ENCODE measurements at regions not wholly inside any gene's neighbourhood (a gene's known extent, or its start where the extent isn't known, plus 50 kb on each side); places are given as distances from the start of the nearest gene placed in this dataset.

DNA sequence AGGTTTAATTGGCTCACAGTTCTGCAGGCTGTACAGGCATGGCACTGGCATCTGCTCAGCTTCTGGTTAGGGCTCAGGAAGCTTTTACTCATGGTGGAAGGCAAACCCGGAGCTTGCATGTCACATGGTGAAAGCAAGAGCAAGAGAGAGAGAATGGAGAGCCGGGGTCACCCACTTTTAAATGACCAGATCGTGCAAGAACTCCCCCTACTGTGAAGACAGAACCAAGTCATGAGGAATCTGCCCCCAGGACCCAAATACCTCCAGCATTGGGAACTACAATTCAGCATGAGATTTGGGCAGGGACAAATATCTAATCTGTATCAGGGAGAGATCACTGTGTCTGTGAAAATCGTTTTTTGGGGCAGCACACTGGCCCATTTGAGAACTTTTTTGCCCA, 110.0 kb upstream of the MYO3A start:
- Histone ChIP-seq H3F3A (ENCODE audit: insufficient read depth) (no peaks in the 10 kb centered on the region), H3K9ac (ENCODE audit: low read length) (no peak overlapping the region), H3K79me2 (ENCODE audit: insufficient read depth, low read length) (no peaks in the 10 kb centered on the region), H3K9me3 (ENCODE audit: insufficient read depth, low read length) (no peaks in the 10 kb centered on the region), H2AFZ (ENCODE audit: low read depth, low read length, severe bottlenecking) (no peak overlapping the region), H4K20me1 (ENCODE audit: low read depth, low read length) (no peaks in the 10 kb centered on the region), H3K4me2 (ENCODE audit: low read depth, low read length, poor library complexity, severe bottlenecking) (no peak overlapping the region), H3K27me3 (ENCODE audit: low read length) (no peaks in the 10 kb centered on the region), H3K4me3 (ENCODE audit: insufficient read depth, low read length, poor library complexity, severe bottlenecking) (no peak overlapping the region), H3K36me3 (ENCODE audit: low read length) (no peaks in the 10 kb centered on the region), H3K9me2 (replicated peaks; ENCODE audit: insufficient read depth, low read length) (no peaks in the 10 kb centered on the region), H3K27ac (ENCODE audit: low read depth, low read length) (no peak overlapping the region)
- TF ChIP-seq EZH2phosphoT487 (conservative IDR thresholded peaks at IDR 0.05; ENCODE audit: low read length): no peak
- TF ChIP-seq, protein P1, sequence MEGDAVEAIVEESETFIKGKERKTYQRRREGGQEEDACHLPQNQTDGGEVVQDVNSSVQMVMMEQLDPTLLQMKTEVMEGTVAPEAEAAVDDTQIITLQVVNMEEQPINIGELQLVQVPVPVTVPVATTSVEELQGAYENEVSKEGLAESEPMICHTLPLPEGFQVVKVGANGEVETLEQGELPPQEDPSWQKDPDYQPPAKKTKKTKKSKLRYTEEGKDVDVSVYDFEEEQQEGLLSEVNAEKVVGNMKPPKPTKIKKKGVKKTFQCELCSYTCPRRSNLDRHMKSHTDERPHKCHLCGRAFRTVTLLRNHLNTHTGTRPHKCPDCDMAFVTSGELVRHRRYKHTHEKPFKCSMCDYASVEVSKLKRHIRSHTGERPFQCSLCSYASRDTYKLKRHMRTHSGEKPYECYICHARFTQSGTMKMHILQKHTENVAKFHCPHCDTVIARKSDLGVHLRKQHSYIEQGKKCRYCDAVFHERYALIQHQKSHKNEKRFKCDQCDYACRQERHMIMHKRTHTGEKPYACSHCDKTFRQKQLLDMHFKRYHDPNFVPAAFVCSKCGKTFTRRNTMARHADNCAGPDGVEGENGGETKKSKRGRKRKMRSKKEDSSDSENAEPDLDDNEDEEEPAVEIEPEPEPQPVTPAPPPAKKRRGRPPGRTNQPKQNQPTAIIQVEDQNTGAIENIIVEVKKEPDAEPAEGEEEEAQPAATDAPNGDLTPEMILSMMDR (IDR thresholded peaks at IDR 0.05; ENCODE audit: insufficient read depth, low read length, poor library complexity, severe bottlenecking): no peak

DNA sequence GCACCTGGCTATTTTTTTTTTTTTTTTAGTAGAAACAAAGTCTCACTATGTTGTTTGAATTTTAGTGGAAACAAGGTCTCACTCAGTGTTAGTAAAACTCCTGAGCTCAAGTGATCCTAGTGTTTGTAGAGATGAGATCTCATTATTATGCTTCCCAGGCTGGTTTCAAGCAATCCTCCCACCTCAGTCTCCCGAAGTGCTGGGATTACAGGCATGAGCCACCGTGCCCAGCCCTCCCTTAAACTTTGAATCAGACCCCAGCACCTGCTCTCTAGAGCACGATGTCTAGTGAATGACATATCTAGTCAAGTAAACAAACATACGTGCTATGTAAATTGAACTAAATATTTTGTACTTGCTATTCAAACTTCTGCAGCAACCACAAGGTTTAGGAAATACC, 105.6 kb upstream of the MYO3A start:
- Histone ChIP-seq H2AFZ (ENCODE audit: low read depth, low read length, severe bottlenecking) (no peak overlapping the region), H3K9ac (ENCODE audit: low read length) (no peak overlapping the region)

DNA sequence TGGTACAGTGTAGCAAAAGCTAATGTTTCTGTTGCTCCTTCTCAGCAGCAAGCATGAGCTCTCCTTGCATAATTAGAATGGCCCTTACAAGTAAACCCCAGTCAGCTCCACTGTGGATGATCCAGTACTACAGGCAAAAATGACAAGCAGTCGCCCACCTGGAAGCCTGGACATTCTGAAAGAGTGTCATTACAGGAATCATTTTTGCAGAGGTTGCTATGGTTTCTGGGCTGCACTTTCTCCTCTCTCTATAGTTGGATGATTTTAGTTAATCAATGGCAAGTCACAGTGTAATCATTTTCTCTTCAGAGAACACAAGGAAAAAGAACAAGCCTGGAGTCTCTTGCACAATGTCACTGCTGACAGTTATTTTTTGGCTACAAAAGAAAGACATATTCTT, 102.9 kb upstream of the MYO3A start:
- TF ChIP-seq, protein P1 (IDR thresholded peaks at IDR 0.05; ENCODE audit: insufficient read depth, low read length, poor library complexity, severe bottlenecking): no peak
- TF ChIP-seq EZH2phosphoT487 (conservative IDR thresholded peaks at IDR 0.05; ENCODE audit: low read length): no peak
- Histone ChIP-seq H3F3A (ENCODE audit: insufficient read depth) (no peaks in the 10 kb centered on the region), H3K9me3 (ENCODE audit: insufficient read depth, low read length) (no peaks in the 10 kb centered on the region), H3K9me2 (replicated peaks; ENCODE audit: insufficient read depth, low read length) (no peaks in the 10 kb centered on the region), H3K4me3 (ENCODE audit: insufficient read depth, low read length, poor library complexity, severe bottlenecking) (no peak overlapping the region), H3K36me3 (ENCODE audit: low read length) (no peaks in the 10 kb centered on the region), H3K27ac (ENCODE audit: low read depth, low read length) (no peak overlapping the region), H3K4me2 (ENCODE audit: low read depth, low read length, poor library complexity, severe bottlenecking) (no peak overlapping the region), H3K79me2 (ENCODE audit: insufficient read depth, low read length) (no peaks in the 10 kb centered on the region), H4K20me1 (ENCODE audit: low read depth, low read length) (no peaks in the 10 kb centered on the region), H3K27me3 (ENCODE audit: low read length) (no peaks in the 10 kb centered on the region), H2AFZ (ENCODE audit: low read depth, low read length, severe bottlenecking) (no peak overlapping the region), H3K9ac (ENCODE audit: low read length) (no peak overlapping the region)

More for the DNA sequence above, 105.6 kb upstream of the MYO3A start:
- no peak overlapping the region for H3K27ac ChIP-seq (ENCODE audit: low read depth, low read length)
- no peaks in the 10 kb centered on the region for H3K9me3 ChIP-seq (ENCODE audit: insufficient read depth, low read length)
- H3K79me2 ChIP-seq (ENCODE audit: insufficient read depth, low read length): no peaks in the 10 kb centered on the region
- no peaks in the 10 kb centered on the region for H3K27me3 ChIP-seq (ENCODE audit: low read length)
- no peak overlapping the region for H3K4me3 ChIP-seq (ENCODE audit: insufficient read depth, low read length, poor library complexity, severe bottlenecking)
- TF ChIP-seq, protein P1 (IDR thresholded peaks at IDR 0.05; ENCODE audit: insufficient read depth, low read length, poor library complexity, severe bottlenecking): no peak
- TF ChIP-seq EZH2phosphoT487 (conservative IDR thresholded peaks at IDR 0.05; ENCODE audit: low read length): no peak
- no peaks in the 10 kb centered on the region for H4K20me1 ChIP-seq (ENCODE audit: low read depth, low read length)
- H3F3A ChIP-seq (ENCODE audit: insufficient read depth): no peaks in the 10 kb centered on the region
- no peaks in the 10 kb centered on the region for H3K36me3 ChIP-seq (ENCODE audit: low read length)
- H3K4me2 ChIP-seq (ENCODE audit: low read depth, low read length, poor library complexity, severe bottlenecking): no peak overlapping the region
- no peaks in the 10 kb centered on the region for H3K9me2 ChIP-seq (replicated peaks; ENCODE audit: insufficient read depth, low read length)

Data from SU-DHL-6 (cell line).